HEK293T (cell line): ENCODE measurements at regions not wholly inside any gene's neighbourhood (a gene's known extent, or its start where the extent isn't known, plus 50 kb on each side); places are given as distances from the start of the nearest gene placed in this dataset.

Source experiments
- CTCF ChIA-PET: fragments of 350-600 bp; formaldehyde crosslinking; extraction: SDS; loops from one replicate; lab custom pipeline; 2021; ENCODE audit warnings: antibody characterized with exemption, inconsistent platforms; lab: Yijun Ruan, JAX
- POLR2A ChIA-PET: fragments of 350-600 bp; formaldehyde crosslinking; extraction: SDS; loops from one replicate; lab custom pipeline; 2020; ENCODE audit warnings: antibody characterized with exemption, inconsistent platforms; lab: Yijun Ruan, JAX
- DNase-seq: peaks from one replicate; pipeline ENCODE4 v3.0.0; 2012; ENCODE audit warnings: mixed read lengths; ENCODE audit errors: extremely low spot score
- ARNT ChIP-seq: fragments of 450-650 bp; IDR thresholded peaks from 2 replicates; pipeline ENCODE4 v1.6.1; 2017; ENCODE audit warnings: mild to moderate bottlenecking
- BHLHE40 ChIP-seq: fragments of 450-650 bp; IDR thresholded peaks from 2 replicates; pipeline ENCODE4 v1.6.1; 2016; ENCODE audit warnings: mild to moderate bottlenecking, moderate library complexity, borderline replicate concordance
- CTBP1 ChIP-seq: fragments of 450-650 bp; IDR thresholded peaks from 2 replicates; pipeline ENCODE4 v1.6.1; 2016; ENCODE audit warnings: borderline replicate concordance
- ELF4 ChIP-seq: fragments of 450-650 bp; IDR thresholded peaks from 2 replicates; pipeline ENCODE4 v1.6.1; 2017; ENCODE audit warnings: antibody characterized with exemption
- FOXA1 ChIP-seq: fragments of 450-650 bp; IDR thresholded peaks from 2 replicates; pipeline ENCODE4 v1.6.1; 2016; ENCODE audit warnings: mild to moderate bottlenecking
- FOXK2 ChIP-seq: fragments of 450-650 bp; IDR thresholded peaks from 2 replicates; pipeline ENCODE4 v1.6.1; 2016; ENCODE audit warnings: mild to moderate bottlenecking
- FOXM1 ChIP-seq: fragments of 450-650 bp; IDR thresholded peaks from 2 replicates; pipeline ENCODE4 v1.6.1; 2017; ENCODE audit warnings: mild to moderate bottlenecking, borderline replicate concordance
- HDGF ChIP-seq: fragments of 450-650 bp; IDR thresholded peaks from 2 replicates; pipeline ENCODE4 v1.6.1; 2017; ENCODE audit warnings: antibody characterized with exemption, borderline replicate concordance
- L3MBTL2 ChIP-seq: fragments of 450-650 bp; conservative IDR thresholded peaks from 2 replicates; pipeline ENCODE4 v1.6.1; 2016; ENCODE audit warnings: mild to moderate bottlenecking
- LEF1 ChIP-seq: fragments of 450-650 bp; IDR thresholded peaks from 2 replicates; pipeline ENCODE4 v1.6.1; 2017; ENCODE audit warnings: mild to moderate bottlenecking, borderline replicate concordance
- NFRKB ChIP-seq: fragments of 450-650 bp; IDR thresholded peaks from 2 replicates; pipeline ENCODE4 v1.6.1; 2016; ENCODE audit warnings: mild to moderate bottlenecking, moderate library complexity
- SP1 ChIP-seq: fragments of 450-650 bp; IDR thresholded peaks from 2 replicates; pipeline ENCODE4 v1.6.1; 2017
- SUZ12 ChIP-seq: fragments of 450-650 bp; IDR thresholded peaks from 2 replicates; pipeline ENCODE4 v1.6.1; 2016; ENCODE audit warnings: mild to moderate bottlenecking
- TARDBP ChIP-seq: fragments of 450-650 bp; IDR thresholded peaks from 2 replicates; pipeline ENCODE4 v1.6.1; 2016
- ZNF384 ChIP-seq: fragments of 450-650 bp; IDR thresholded peaks from 2 replicates; pipeline ENCODE4 v1.6.1; 2016
- TF ChIP-seq, protein P1 (sequence below): fragments of 450-650 bp; IDR thresholded peaks from 2 replicates; pipeline ENCODE4 v1.6.1; 2016

- TF ChIP-seq, protein P1, sequence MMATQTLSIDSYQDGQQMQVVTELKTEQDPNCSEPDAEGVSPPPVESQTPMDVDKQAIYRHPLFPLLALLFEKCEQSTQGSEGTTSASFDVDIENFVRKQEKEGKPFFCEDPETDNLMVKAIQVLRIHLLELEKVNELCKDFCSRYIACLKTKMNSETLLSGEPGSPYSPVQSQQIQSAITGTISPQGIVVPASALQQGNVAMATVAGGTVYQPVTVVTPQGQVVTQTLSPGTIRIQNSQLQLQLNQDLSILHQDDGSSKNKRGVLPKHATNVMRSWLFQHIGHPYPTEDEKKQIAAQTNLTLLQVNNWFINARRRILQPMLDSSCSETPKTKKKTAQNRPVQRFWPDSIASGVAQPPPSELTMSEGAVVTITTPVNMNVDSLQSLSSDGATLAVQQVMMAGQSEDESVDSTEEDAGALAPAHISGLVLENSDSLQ: no peak
- TF ChIP-seq FOXK2 (no peak), ZNF384 (no peak), FOXM1 (no peak), L3MBTL2 (no peak), SP1 (no peak), FOXA1 (no peak), LEF1 (no peak), ARNT (no peak), TARDBP (no peak), ELF4 (no peak), NFRKB (no peak), SUZ12 (no peak)
Observed at GRCh38 chr10:52999681-53000080, 227.1 kb upstream of the MBL2 start.

GRCh38 chr10:52999258-52999657, 226.7 kb upstream of the MBL2 start:
- no peak for DNase-seq
- TF ChIP-seq ELF4: no peak
- TF ChIP-seq SUZ12: no peak
- no peak for TF ChIP-seq FOXK2
- TF ChIP-seq HDGF: no peak
- TF ChIP-seq LEF1: no peak
- no peak for TF ChIP-seq BHLHE40
- no peak for TF ChIP-seq CTBP1
- no peak for TF ChIP-seq FOXM1
- TF ChIP-seq, protein P1: no peak
- TF ChIP-seq ARNT: no peak
- TF ChIP-seq TARDBP: no peak
- no peak for TF ChIP-seq L3MBTL2
- no peak for TF ChIP-seq SP1
- TF ChIP-seq ZNF384: no peak
- no peak for TF ChIP-seq NFRKB
- ChIA-PET POLR2A (no interaction called here), CTCF (no interaction called here)

More at GRCh38 chr10:52999681-53000080, 227.1 kb upstream of the MBL2 start:
- no peak for DNase-seq
- CTCF ChIA-PET: no interaction called here
- POLR2A ChIA-PET: no interaction called here

DNA sequence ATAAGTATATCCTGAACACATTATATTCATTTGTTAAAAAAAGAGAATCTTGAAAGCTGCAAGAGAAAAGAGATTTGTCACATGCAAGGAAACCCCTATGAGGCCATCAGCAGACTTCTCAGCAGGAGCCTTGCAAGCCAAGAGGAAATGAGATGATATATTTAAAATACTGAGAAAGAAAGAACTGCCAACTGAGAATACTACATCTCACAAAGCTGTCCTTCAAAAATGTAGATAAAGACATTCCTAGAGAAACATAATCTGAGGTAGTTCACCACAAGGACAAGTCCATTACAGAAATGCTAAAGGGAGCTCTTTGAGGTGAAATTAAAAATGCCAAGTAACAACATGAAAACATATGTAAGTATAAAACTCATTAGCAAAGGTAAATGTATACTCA, 224.4 kb upstream of the MBL2 start:
- TF ChIP-seq FOXM1: no peak
- TF ChIP-seq, protein P1: 0 out of 2 replicates have a peak, but pooled peaks have one; percentile 11
- no peak for DNase-seq
- ChIA-PET CTCF (no interaction called here), POLR2A (no interaction called here)

- TF ChIP-seq ELF4 (no peak), BHLHE40 (no peak), FOXA1 (no peak), CTBP1 (no peak), SUZ12 (no peak), LEF1 (no peak), FOXK2 (no peak), NFRKB (no peak), HDGF (no peak), FOXM1 (no peak), ZNF384 (no peak), TARDBP (no peak), ARNT (no peak), L3MBTL2 (no peak)
- TF ChIP-seq, protein P1: no peak
- DNase-seq: no peak
- ChIA-PET CTCF (no interaction called here), POLR2A (no interaction called here)
Observed at GRCh38 chr10:52994370-52994769, 221.8 kb upstream of the MBL2 start.

- DNase-seq: no peak
- TF ChIP-seq FOXK2 (no peak), BHLHE40 (no peak), LEF1 (no peak), ARNT (no peak), ELF4 (no peak), SP1 (no peak), HDGF (no peak), ZNF384 (no peak), L3MBTL2 (no peak), NFRKB (no peak), CTBP1 (no peak), FOXA1 (no peak), SUZ12 (no peak), TARDBP (no peak)
- ChIA-PET CTCF (interaction anchor here (0.6 kb wide), 1 partner anchor 661 kb away, joined by 6 read pairs; no protein-coding TSS in a partner anchor), POLR2A (no interaction called here)
Observed at GRCh38 chr10:52993109-52993508, 220.5 kb upstream of the MBL2 start.

GRCh38 chr10:52992567-52992966, 220.0 kb upstream of the MBL2 start:
- ChIA-PET CTCF (no interaction called here), POLR2A (no interaction called here)
- TF ChIP-seq SUZ12: no peak
- no peak for TF ChIP-seq HDGF
- TF ChIP-seq LEF1: no peak
- TF ChIP-seq ARNT: no peak
- no peak for TF ChIP-seq FOXA1
- no peak for TF ChIP-seq BHLHE40
- TF ChIP-seq, protein P1: no peak
- TF ChIP-seq FOXM1: no peak

More at GRCh38 chr10:52992567-52992966, 220.0 kb upstream of the MBL2 start:
- no peak for DNase-seq
